Fibroblast of lung (primary cell): ENCODE measurements at regions not wholly inside any gene's neighbourhood (a gene's known extent, or its start where the extent isn't known, plus 50 kb on each side); places are given as distances from the start of the nearest gene placed in this dataset.

ENCODE experiments used
- DNase-seq, 2 donors: peaks; one replicate each; pipeline versions ENCODE4 v3.0.0 to v3.0.0-alpha.2; 2010; ENCODE audit warnings: low read depth in 2 of 2
- H2AFZ ChIP-seq: 2 replicates; pipeline ENCODE4 v1.5.1; 2012; ENCODE audit warnings: low read length, control low read depth, inconsistent platforms
- H3K27ac ChIP-seq: 2 replicates; pipeline ENCODE4 v1.5.1; 2011; ENCODE audit warnings: low read length, control low read depth; ENCODE audit not compliant: insufficient read depth
- H3K27me3 ChIP-seq: 2 replicates; pipeline ENCODE4 v1.5.1; 2011; ENCODE audit warnings: mild to moderate bottlenecking, low read length; ENCODE audit not compliant: control insufficient read depth, insufficient read depth
- H3K36me3 ChIP-seq: 2 replicates; pipeline ENCODE4 v1.5.1; 2011; ENCODE audit warnings: low read length; ENCODE audit not compliant: control insufficient read depth, insufficient read depth
- H3K4me1 ChIP-seq: 2 replicates; pipeline ENCODE4 v1.5.1; 2011; ENCODE audit warnings: low read length; ENCODE audit not compliant: control insufficient read depth, insufficient read depth; ENCODE audit errors: extremely low read depth
- H3K4me2 ChIP-seq: 2 replicates; pipeline ENCODE4 v1.5.1; 2011; ENCODE audit warnings: low read length, control low read depth; ENCODE audit not compliant: insufficient read depth; ENCODE audit errors: extremely low read depth
- H3K4me3 ChIP-seq, 4 experiments: fragments of 200-600 bp in 1 of 4; sonication (generic) in 1 of 4; replicated peaks in 1 of 4; 2 replicates each; pipeline ENCODE4 v1.5.1; 2011 to 2016; ENCODE audit warnings: low read length in 4 of 4, low read depth in 3 of 4, mild to moderate bottlenecking in 3 of 4, control low read depth in 2 of 4, inconsistent platforms in 1 of 4, mixed read lengths in 1 of 4; ENCODE audit not compliant: insufficient read depth in 1 of 4; ENCODE audit errors: control extremely low read depth in 1 of 4
- H3K79me2 ChIP-seq: 2 replicates; pipeline ENCODE4 v1.5.1; 2012; ENCODE audit warnings: mild to moderate bottlenecking, low read length, inconsistent platforms; ENCODE audit not compliant: control insufficient read depth, insufficient read depth
- H3K9ac ChIP-seq: 2 replicates; pipeline ENCODE4 v1.5.1; 2011; ENCODE audit warnings: mild to moderate bottlenecking, low read length, control low read depth; ENCODE audit not compliant: insufficient read depth
- H3K9me3 ChIP-seq: 2 replicates; pipeline ENCODE4 v1.5.1; 2012; ENCODE audit warnings: low read depth, low read length; ENCODE audit not compliant: control insufficient read depth, insufficient read depth
- H4K20me1 ChIP-seq: 2 replicates; pipeline ENCODE4 v1.5.1; 2011; ENCODE audit warnings: low read length; ENCODE audit not compliant: control insufficient read depth, insufficient read depth; ENCODE audit errors: extremely low read depth
- CTCF ChIP-seq, 2 donors: IDR thresholded peaks in 1 of 2; conservative IDR thresholded peaks in 1 of 2; 1 replicate in 1 of 2; 2 replicates in 1 of 2; pipeline ENCODE4 v1.5.1; 2011 to 2012; ENCODE audit warnings: low read length in 2 of 2, control low read depth in 1 of 2, inconsistent platforms in 1 of 2, low read depth in 1 of 2, mild to moderate bottlenecking in 1 of 2
- EZH2 ChIP-seq: IDR thresholded peaks from 2 replicates; pipeline ENCODE4 v1.5.1; 2012; ENCODE audit warnings: low read length, control low read depth, mild to moderate bottlenecking; ENCODE audit errors: missing control alignments

DNA sequence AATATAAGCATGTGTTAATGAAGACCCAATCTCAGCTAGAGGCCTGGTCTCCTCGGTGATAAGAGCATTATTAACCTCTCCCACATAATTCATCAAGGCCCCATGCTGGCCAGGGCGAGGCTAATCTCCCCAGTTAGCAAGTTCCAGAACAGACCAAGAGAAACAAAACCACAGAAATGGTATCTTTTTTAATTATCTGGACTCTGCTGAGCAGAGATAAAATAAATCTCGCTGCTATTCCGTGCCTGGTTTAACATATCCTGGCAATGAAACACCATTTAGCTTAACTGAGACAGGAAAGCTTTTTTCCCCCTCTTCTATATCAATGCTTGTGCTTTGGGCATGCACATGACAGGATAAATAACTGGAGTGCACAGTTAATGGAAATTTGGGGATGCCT lies 72.5 kb upstream of the ARHGEF3 start:
- TF ChIP-seq EZH2: no peak
- no peak for TF ChIP-seq CTCF (conservative IDR thresholded peaks at IDR 0.05 in 1 of 2, IDR thresholded peaks at IDR 0.05 in 1 of 2; ENCODE audit: low read depth in 1 of 2, low read length in 2 of 2)
- Histone ChIP-seq H2AFZ (no peak overlapping the region), H3K27me3 (no peaks in the 10 kb centered on the region), H3K9ac (no peak overlapping the region), H3K4me3 (no peak overlapping the region), H3K79me2 (no peaks in the 10 kb centered on the region), H3K4me1 (no peaks in the 10 kb centered on the region), H3K27ac (no peak overlapping the region), H3K9me3 (no peaks in the 10 kb centered on the region), H3K36me3 (no peaks in the 10 kb centered on the region), H3K4me2 (no peak overlapping the region), H4K20me1 (no peaks in the 10 kb centered on the region)
- DNase-seq: peak in 1 of 2 donors; percentile 59

GRCh38 chr3:56870436-56870835 lies 68.7 kb upstream of the ARHGEF3 start:
- DNase-seq: peak; percentile 31 to 51
- H2AFZ ChIP-seq: no peak overlapping the region
- no peak overlapping the region for H3K4me2 ChIP-seq
- H3K4me1 ChIP-seq: no peaks in the 10 kb centered on the region
- H3K36me3 ChIP-seq: no peaks in the 10 kb centered on the region
- H3K4me3 ChIP-seq: no peak overlapping the region
- no peaks in the 10 kb centered on the region for H3K79me2 ChIP-seq
- TF ChIP-seq CTCF (conservative IDR thresholded peaks at IDR 0.05 in 1 of 2, IDR thresholded peaks at IDR 0.05 in 1 of 2; ENCODE audit: low read depth in 1 of 2, low read length in 2 of 2): no peak
- no peak overlapping the region for H3K9ac ChIP-seq
- no peaks in the 10 kb centered on the region for H3K27me3 ChIP-seq
- H4K20me1 ChIP-seq: no peaks in the 10 kb centered on the region
- no peak overlapping the region for H3K27ac ChIP-seq
- no peaks in the 10 kb centered on the region for H3K9me3 ChIP-seq

DNA sequence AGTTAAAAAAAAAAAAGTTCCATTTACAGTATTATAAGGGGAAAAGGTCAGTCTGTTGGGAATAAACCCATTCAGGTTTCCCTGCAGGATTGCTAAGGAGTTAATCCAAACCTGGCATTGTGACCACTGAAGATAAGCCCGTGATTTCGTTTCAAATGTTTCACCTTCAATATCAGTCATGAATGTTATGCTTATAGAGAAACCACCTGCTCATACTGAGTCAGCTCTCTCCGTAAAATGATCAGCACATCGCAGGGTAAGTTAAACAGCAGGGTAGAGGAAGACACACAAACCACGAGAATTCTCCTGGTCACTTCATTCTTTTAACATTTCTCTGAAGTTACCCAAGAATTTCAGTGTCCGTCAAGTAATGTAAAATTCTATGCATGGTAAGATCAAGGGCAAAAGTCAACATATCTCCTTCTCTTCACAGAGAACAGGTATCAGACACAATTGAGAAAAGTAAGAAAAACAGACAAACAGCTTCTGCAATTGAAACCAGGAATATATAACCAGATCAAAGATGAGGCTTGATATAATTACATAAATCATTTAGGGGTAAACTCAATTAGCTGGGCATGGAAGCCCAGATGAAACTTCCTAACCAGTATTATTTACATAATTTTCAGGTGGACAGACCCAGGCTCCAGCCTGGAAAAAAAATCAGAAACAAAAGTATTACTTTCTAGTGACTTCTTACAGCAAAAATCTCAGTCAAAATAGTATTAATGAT lies 67.6 kb upstream of the ARHGEF3 start:
- peak; percentile 10 to 72 for DNase-seq
- no peak overlapping the region for H3K4me3 ChIP-seq
- no peaks in the 10 kb centered on the region for H4K20me1 ChIP-seq
- H2AFZ ChIP-seq: no peak overlapping the region
- no peaks in the 10 kb centered on the region for H3K9me3 ChIP-seq
- no peaks in the 10 kb centered on the region for H3K27me3 ChIP-seq
- H3K4me1 ChIP-seq: no peaks in the 10 kb centered on the region
- H3K36me3 ChIP-seq: no peaks in the 10 kb centered on the region
- no peaks in the 10 kb centered on the region for H3K79me2 ChIP-seq
- H3K4me2 ChIP-seq: no peak overlapping the region
- no peak overlapping the region for H3K27ac ChIP-seq
- no peak overlapping the region for H3K9ac ChIP-seq
- TF ChIP-seq EZH2: no peak
